ENCODE measurements at regions not wholly inside any gene's neighbourhood (a gene's known extent, or its start where the extent isn't known, plus 50 kb on each side); places are given as distances from the start of the nearest gene placed in this dataset.

DNA sequence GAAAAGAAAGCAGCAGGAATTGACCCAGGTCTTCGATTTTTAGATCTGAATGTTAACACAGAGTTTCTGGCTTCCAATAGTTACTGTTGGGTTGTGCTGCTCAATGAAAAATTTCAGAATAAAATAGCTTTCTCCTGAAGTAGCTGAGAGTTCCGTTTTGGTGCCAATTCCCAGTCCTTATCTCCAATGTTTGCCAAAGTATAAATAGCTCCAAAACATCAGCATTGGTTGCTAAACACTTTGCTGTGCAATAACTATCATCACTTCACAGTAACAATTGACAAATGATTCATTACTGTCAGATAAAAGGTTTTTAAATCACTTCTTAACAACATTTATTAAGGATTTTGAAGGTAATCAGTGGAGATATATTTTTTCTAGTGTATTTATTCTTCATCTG lies 446.0 kb downstream of the PCDH20 start:
- TF ChIP-seq EZH2 (IDR thresholded peaks at IDR 0.05; ENCODE audit: low read length, unreplicated experiment) (no peak), CTCF (conservative IDR thresholded peaks at IDR 0.05; ENCODE audit: low read depth, low read length) (no peak)
